Middle frontal gyrus (tissue), 1 donor: ENCODE measurements at regions not wholly inside any gene's neighbourhood (a gene's known extent, or its start where the extent isn't known, plus 50 kb on each side); places are given as distances from the start of the nearest gene placed in this dataset.
"Not testable (repeated sequence)": the region's sequence is repeated elsewhere in the genome, so short reads cannot be mapped to it uniquely, and the experiment has no call there.

Experiments
- DNase-seq: peaks from one replicate; pipeline ENCODE4 v3.0.0-alpha.2; 2015; ENCODE audit warnings: low spot score; ENCODE audit errors: extremely low spot score

- no peak for DNase-seq
Observed at GRCh38 chr13:90201676-90202460, 1145.6 kb upstream of the MIR17HG start.

GRCh38 chr13:90205081-90205480 is 1142.4 kb upstream of the MIR17HG start:
- no peak for DNase-seq

GRCh38 chr13:90205911-90206310 is 1141.6 kb upstream of the MIR17HG start:
- DNase-seq, result no peak

GRCh38 chr13:90217275-90217674 is 1130.2 kb upstream of the MIR17HG start:
- DNase-seq, result no peak

- DNase-seq, result no peak
Observed at GRCh38 chr13:90222758-90223157, 1124.7 kb upstream of the MIR17HG start.

- DNase-seq, result no peak
Observed at GRCh38 chr13:90230311-90230710, 1117.2 kb upstream of the MIR17HG start.

GRCh38 chr13:90232291-90232690 is 1115.2 kb upstream of the MIR17HG start:
- DNase-seq, result no peak

- DNase-seq, result no peak
Observed at GRCh38 chr13:90233933-90234672, 1113.4 kb upstream of the MIR17HG start.

- no peak for DNase-seq
Observed at GRCh38 chr13:90237852-90238251, 1109.6 kb upstream of the MIR17HG start.

GRCh38 chr13:90238413-90238812 is 1109.1 kb upstream of the MIR17HG start:
- no peak for DNase-seq

GRCh38 chr13:90239130-90239529 is 1108.4 kb upstream of the MIR17HG start:
- no peak for DNase-seq

- no peak for DNase-seq
Observed at GRCh38 chr13:90246005-90246404, 1101.5 kb upstream of the MIR17HG start.

- DNase-seq, result no peak
Observed at GRCh38 chr13:90246687-90247345, 1100.7 kb upstream of the MIR17HG start.

GRCh38 chr13:90253806-90254205 is 1093.7 kb upstream of the MIR17HG start:
- no peak for DNase-seq

- DNase-seq, result no peak
Observed at GRCh38 chr13:90254437-90254836, 1093.0 kb upstream of the MIR17HG start.

- no peak for DNase-seq
Observed at GRCh38 chr13:90256746-90257145, 1090.7 kb upstream of the MIR17HG start.

GRCh38 chr13:90258129-90258528 is 1089.4 kb upstream of the MIR17HG start:
- no peak for DNase-seq

GRCh38 chr13:90261343-90261742 is 1086.1 kb upstream of the MIR17HG start:
- DNase-seq, result no peak

- no peak for DNase-seq
Observed at GRCh38 chr13:90270226-90270625, 1077.3 kb upstream of the MIR17HG start.

GRCh38 chr13:90272356-90272755 is 1075.1 kb upstream of the MIR17HG start:
- DNase-seq, result no peak

- no peak for DNase-seq
Observed at GRCh38 chr13:90276216-90276615, 1071.3 kb upstream of the MIR17HG start.

GRCh38 chr13:90278231-90278630 is 1069.3 kb upstream of the MIR17HG start:
- DNase-seq, result not testable (repeated sequence)
